ENCODE measurements at regions not wholly inside any gene's neighbourhood (a gene's known extent, or its start where the extent isn't known, plus 50 kb on each side); places are given as distances from the start of the nearest gene placed in this dataset.
A peak's percentile ranks its signal among the peaks of the same experiment; 100 is the strongest.
"Not testable (repeated sequence)": the region's sequence is repeated elsewhere in the genome, so short reads cannot be mapped to it uniquely, and the experiment has no call there.

DNA sequence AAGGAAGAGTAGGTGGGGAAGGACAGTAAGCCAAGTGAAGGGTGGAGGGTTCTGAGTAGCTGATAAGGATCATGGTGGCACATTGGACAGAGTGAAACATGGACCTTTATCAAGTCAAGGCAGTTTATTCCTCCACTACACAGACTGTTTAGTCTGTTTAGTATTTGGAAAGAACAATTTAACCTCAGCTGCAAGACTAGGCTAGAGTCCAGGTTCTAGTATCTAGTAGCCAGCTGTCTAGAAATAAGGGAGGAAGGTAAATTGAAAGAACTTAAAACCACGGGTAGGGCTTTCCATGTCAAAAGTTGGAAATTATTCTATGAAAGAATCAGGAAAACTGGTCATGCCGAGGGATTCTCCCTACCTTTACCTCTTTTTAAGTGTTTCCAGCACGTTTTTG lies 140.1 kb upstream of the MED14 start:
- no peak for TF ChIP-seq CTCF (IDR thresholded peaks at IDR 0.05)
- Histone ChIP-seq H3K9me3 (ENCODE audit: control insufficient read depth in 1 of 2, insufficient read depth in 1 of 2, low read length in 2 of 2) (no peaks in the 10 kb centered on the region), H3K36me3 (ENCODE audit: insufficient read depth, low read length) (no peaks in the 10 kb centered on the region), H3K27ac (ENCODE audit: low read depth in 1 of 2, low read length in 2 of 2) (no peak overlapping the region), H3K4me1 (ENCODE audit: insufficient read depth, low read length) (no peaks in the 10 kb centered on the region), H3K27me3 (ENCODE audit: control insufficient read depth in 1 of 2, insufficient read depth in 2 of 2, low read length in 2 of 2) (no peaks in the 10 kb centered on the region), H3K4me3 (ENCODE audit: low read length) (no peak overlapping the region)
- H3K9me3 Mint-ChIP-seq: no peaks in the 10 kb centered on the region
- intact Hi-C loops (cut with DNase I, micrococcal nuclease): loop anchor here in 1 of 2 experiments (5.0 to 10.0 kb wide), 2 partner anchors 223 to 379 kb away; no protein-coding TSS in a partner anchor
- H3K27me3 Mint-ChIP-seq: no peaks in the 10 kb centered on the region
- H3K36me3 Mint-ChIP-seq (ENCODE audit: low read depth): no peaks in the 10 kb centered on the region
- H3K4me1 Mint-ChIP-seq (ENCODE audit: low read depth): no peaks in the 10 kb centered on the region
- POLR2A ChIA-PET: no interaction called here
- DNase-seq (no peak), ATAC-seq (ENCODE audit: poor library complexity) (no peak)
- no peak overlapping the region for H3K4me3 Mint-ChIP-seq
- CTCF ChIA-PET: no interaction called here
- no peak overlapping the region for H3K27ac Mint-ChIP-seq

DNA sequence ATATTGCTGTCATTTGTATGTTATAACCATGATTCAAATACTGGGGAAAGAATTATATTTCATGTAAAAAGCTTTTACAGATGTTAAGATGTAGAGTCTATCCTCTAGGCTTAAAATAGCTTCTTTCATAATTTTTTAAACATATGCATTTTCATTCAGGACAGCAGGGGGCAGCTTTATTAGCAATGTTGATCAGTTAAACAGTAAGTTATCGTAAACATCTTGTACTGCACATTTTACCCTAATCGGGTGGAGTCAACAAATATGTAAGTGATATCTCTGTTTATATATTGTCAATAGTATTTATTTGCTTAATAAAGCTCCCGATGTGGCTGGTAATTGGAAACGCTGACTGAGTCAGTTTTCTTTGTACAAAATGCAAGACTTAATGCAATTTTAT lies 142.5 kb upstream of the MED14 start:
- ChIA-PET POLR2A (interaction anchor here (1.6 kb wide), 2 partner anchors 207 to 237 kb away, joined by 11 to 14 read pairs; partner anchors contain the start of gene USP9X), CTCF (interaction anchor here (0.8 to 1.7 kb wide), 3 partner anchors 199 to 238 kb away, joined by 3 to 23 read pairs (median 3); no protein-coding TSS in a partner anchor)
- H3K27me3 Mint-ChIP-seq: no peaks in the 10 kb centered on the region
- ATAC-seq (ENCODE audit: poor library complexity) (no peak), DNase-seq (peak in 4 of 14 experiments; percentile 27 to 60 (median 52))
- Histone ChIP-seq H3K27ac (ENCODE audit: low read depth in 1 of 2, low read length in 2 of 2) (no peak overlapping the region), H3K27me3 (ENCODE audit: control insufficient read depth in 1 of 2, insufficient read depth in 2 of 2, low read length in 2 of 2) (no peaks in the 10 kb centered on the region), H3K36me3 (ENCODE audit: insufficient read depth, low read length) (no peaks in the 10 kb centered on the region), H3K9me3 (ENCODE audit: control insufficient read depth in 1 of 2, insufficient read depth in 1 of 2, low read length in 2 of 2) (no peaks in the 10 kb centered on the region), H3K4me3 (ENCODE audit: low read length) (no peak overlapping the region), H3K4me1 (ENCODE audit: insufficient read depth, low read length) (no peaks in the 10 kb centered on the region)
- H3K36me3 Mint-ChIP-seq (ENCODE audit: low read depth): no peaks in the 10 kb centered on the region
- peak; percentile 55 for TF ChIP-seq CTCF (IDR thresholded peaks at IDR 0.05)
- no peaks in the 10 kb centered on the region for H3K9me3 Mint-ChIP-seq
- intact Hi-C loops (cut with DNase I, micrococcal nuclease): loop anchor here (1.0 to 10.0 kb wide), 4 partner anchors 226 to 377 kb away; no protein-coding TSS in a partner anchor
- H3K4me1 Mint-ChIP-seq (ENCODE audit: low read depth): no peaks in the 10 kb centered on the region
- no peak overlapping the region for H3K4me3 Mint-ChIP-seq
- no peak overlapping the region for H3K27ac Mint-ChIP-seq

DNA sequence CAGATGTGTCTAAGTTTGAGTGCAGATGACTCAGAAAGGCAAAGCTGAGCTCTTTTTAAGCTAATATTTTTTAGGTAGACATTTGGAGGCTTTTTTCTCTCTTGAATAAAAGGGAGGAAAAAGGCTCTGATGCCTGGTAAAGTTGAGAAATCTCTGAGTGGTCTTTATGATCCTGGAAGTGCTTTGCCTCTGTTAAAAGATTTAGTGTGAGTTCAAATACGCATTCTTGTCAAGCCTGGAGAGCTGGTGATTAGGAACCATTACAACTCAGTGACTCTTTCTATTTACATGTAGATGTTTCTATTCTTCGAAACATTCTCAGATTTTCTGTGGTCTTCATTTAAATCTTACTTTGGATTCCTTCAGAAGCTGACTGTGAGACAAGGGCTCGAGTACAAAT lies 143.4 kb upstream of the MED14 start:
- H3K4me3 Mint-ChIP-seq: no peak overlapping the region
- ChIA-PET POLR2A (interaction anchor here (1.6 kb wide), 2 partner anchors 206 to 236 kb away, joined by 11 to 14 read pairs; partner anchors contain the start of gene USP9X), CTCF (interaction anchor here (1.7 kb wide), 1 partner anchor 237 kb away, joined by 23 read pairs; no protein-coding TSS in a partner anchor)
- H3K4me1 Mint-ChIP-seq (ENCODE audit: low read depth): no peaks in the 10 kb centered on the region
- no peaks in the 10 kb centered on the region for H3K36me3 ChIP-seq (ENCODE audit: insufficient read depth, low read length)
- no peak overlapping the region for H3K4me3 ChIP-seq (ENCODE audit: low read length)
- no peak for TF ChIP-seq CTCF (IDR thresholded peaks at IDR 0.05)
- H3K36me3 Mint-ChIP-seq (ENCODE audit: low read depth): no peaks in the 10 kb centered on the region
- H3K9me3 ChIP-seq (ENCODE audit: control insufficient read depth in 1 of 2, insufficient read depth in 1 of 2, low read length in 2 of 2): no peaks in the 10 kb centered on the region
- no peak overlapping the region for H3K27ac Mint-ChIP-seq
- ATAC-seq (ENCODE audit: poor library complexity) (no peak), DNase-seq (no peak)
- no peaks in the 10 kb centered on the region for H3K4me1 ChIP-seq (ENCODE audit: insufficient read depth, low read length)
- intact Hi-C loops (cut with DNase I, micrococcal nuclease): loop anchor here (1.0 to 10.0 kb wide), 3 partner anchors 226 to 376 kb away; no protein-coding TSS in a partner anchor
- H3K27me3 Mint-ChIP-seq: no peaks in the 10 kb centered on the region
- H3K27me3 ChIP-seq (ENCODE audit: control insufficient read depth in 1 of 2, insufficient read depth in 2 of 2, low read length in 2 of 2): no peaks in the 10 kb centered on the region
- H3K27ac ChIP-seq (ENCODE audit: low read depth in 1 of 2, low read length in 2 of 2): no peak overlapping the region
- H3K9me3 Mint-ChIP-seq: no peaks in the 10 kb centered on the region

GRCh38 chrX:40879172-40879571 lies 143.8 kb upstream of the MED14 start:
- ATAC-seq (ENCODE audit: poor library complexity); H3K4me1 Mint-ChIP-seq (ENCODE audit: low read depth); H3K36me3 ChIP-seq (ENCODE audit: insufficient read depth, low read length); POLR2A ChIA-PET; H3K27me3 ChIP-seq (ENCODE audit: control insufficient read depth in 1 of 2, insufficient read depth in 2 of 2, low read length in 2 of 2); H3K27ac ChIP-seq (ENCODE audit: low read depth in 1 of 2, low read length in 2 of 2); H3K4me3 Mint-ChIP-seq; H3K27ac Mint-ChIP-seq; H3K36me3 Mint-ChIP-seq (ENCODE audit: low read depth); DNase-seq; CTCF ChIA-PET; H3K9me3 ChIP-seq (ENCODE audit: control insufficient read depth in 1 of 2, insufficient read depth in 1 of 2, low read length in 2 of 2); H3K27me3 Mint-ChIP-seq; H3K9me3 Mint-ChIP-seq; H3K4me1 ChIP-seq (ENCODE audit: insufficient read depth, low read length); H3K4me3 ChIP-seq (ENCODE audit: low read length): not testable (repeated sequence)
- intact Hi-C loops (cut with DNase I, micrococcal nuclease): loop anchor here in 1 of 2 experiments (5.0 to 10.0 kb wide), 2 partner anchors 227 to 376 kb away; no protein-coding TSS in a partner anchor
